GM23338 (cell line): ENCODE measurements at regions not wholly inside any gene's neighbourhood (a gene's known extent, or its start where the extent isn't known, plus 50 kb on each side); places are given as distances from the start of the nearest gene placed in this dataset.

Experiments
- ATAC-seq: fragments of 200-7000 bp; cut with Tn5 transposase; 3 replicates; pipeline ENCODE4 v1.9.1; 2020
- DNase-seq: peaks from one replicate; pipeline ENCODE4 v3.0.0-alpha.2; 2015; ENCODE audit warnings: low spot score
- H2AFZ ChIP-seq: fragments of 200-600 bp; sonication (generic); 2 replicates; pipeline ENCODE4 v1.8.0; 2016; ENCODE audit warnings: antibody characterized with exemption, mild to moderate bottlenecking, moderate library complexity
- H3F3A ChIP-seq: fragments of 200-600 bp; sonication (generic); replicated peaks from 2 replicates; pipeline ENCODE4 v1.8.0; 2017; ENCODE audit warnings: antibody characterized with exemption, mixed run types, low read depth
- H3K27ac ChIP-seq: fragments of 200-600 bp; sonication (generic); 2 replicates; pipeline ENCODE4 v1.6.1; 2016; ENCODE audit warnings: low read depth
- H3K27me3 ChIP-seq: fragments of 200-600 bp; sonication (generic); 2 replicates; pipeline ENCODE4 v1.8.0; 2016; ENCODE audit warnings: mild to moderate bottlenecking, mixed run types, moderate library complexity; ENCODE audit not compliant: insufficient read depth
- H3K36me3 ChIP-seq: fragments of 200-600 bp; sonication (generic); 2 replicates; pipeline ENCODE4 v1.8.0; 2016; ENCODE audit warnings: mild to moderate bottlenecking; ENCODE audit not compliant: insufficient read depth
- H3K4me1 ChIP-seq: fragments of 200-600 bp; sonication (generic); 2 replicates; pipeline ENCODE4 v1.8.0; 2016; ENCODE audit warnings: mild to moderate bottlenecking, moderate library complexity; ENCODE audit not compliant: insufficient read depth
- H3K4me2 ChIP-seq: fragments of 200-600 bp; sonication (generic); 2 replicates; pipeline ENCODE4 v1.7.1; 2017; ENCODE audit warnings: mixed run types
- H3K4me3 ChIP-seq: fragments of 200-600 bp; sonication (generic); 2 replicates; pipeline ENCODE4 v1.6.1; 2016; ENCODE audit warnings: mixed run types
- H3K79me2 ChIP-seq: fragments of 200-600 bp; sonication (generic); replicated peaks from 2 replicates; pipeline ENCODE4 v1.8.0; 2017; ENCODE audit warnings: mild to moderate bottlenecking; ENCODE audit not compliant: insufficient read depth
- H3K9me2 ChIP-seq: fragments of 200-600 bp; sonication (generic); 2 replicates; pipeline ENCODE4 v1.8.0; 2017; ENCODE audit not compliant: insufficient read depth
- H4K20me1 ChIP-seq: fragments of 200-600 bp; sonication (generic); replicated peaks from 2 replicates; pipeline ENCODE4 v1.8.0; 2017; ENCODE audit warnings: mild to moderate bottlenecking; ENCODE audit not compliant: insufficient read depth
- H3K27ac Mint-ChIP-seq: 2 replicates; pipeline ENCODE4 v1.8.0; 2020; ENCODE audit warnings: inconsistent platforms, mild to moderate bottlenecking, moderate library complexity, mixed read lengths
- H3K27me3 Mint-ChIP-seq: 3 replicates; pipeline ENCODE4 v1.8.0; 2022; ENCODE audit warnings: low read depth, mild to moderate bottlenecking, moderate library complexity, mixed read lengths, inconsistent platforms; ENCODE audit not compliant: insufficient read depth, poor library complexity
- H3K36me3 Mint-ChIP-seq: 3 replicates; pipeline ENCODE4 v1.8.0; 2021; ENCODE audit warnings: low read depth, mild to moderate bottlenecking, inconsistent platforms, moderate library complexity, mixed read lengths
- H3K4me1 Mint-ChIP-seq: 3 replicates; pipeline ENCODE4 v1.8.0; 2020; ENCODE audit warnings: mild to moderate bottlenecking, inconsistent platforms, mixed read lengths
- H3K4me3 Mint-ChIP-seq: 3 replicates; pipeline ENCODE4 v1.8.0; 2021; ENCODE audit warnings: moderate library complexity, mild to moderate bottlenecking, inconsistent platforms, mixed read lengths
- H3K9me3 Mint-ChIP-seq: 3 replicates; pipeline ENCODE4 v1.8.0; 2020; ENCODE audit warnings: moderate library complexity, mild to moderate bottlenecking, inconsistent platforms, mixed read lengths
- EZH2 ChIP-seq: fragments of 200-600 bp; sonication (generic); IDR thresholded peaks from one replicate; pipeline ENCODE4 v1.8.0; 2017; ENCODE audit warnings: antibody characterized with exemption, mild to moderate bottlenecking, low read depth; ENCODE audit not compliant: unreplicated experiment
- JUNB ChIP-seq: IDR thresholded peaks from one replicate; pipeline ENCODE4 v1.6.1; 2016; ENCODE audit warnings: antibody characterized with exemption; ENCODE audit not compliant: unreplicated experiment
- NANOG ChIP-seq: IDR thresholded peaks from 2 replicates; pipeline ENCODE4 v1.6.1; 2016; ENCODE audit warnings: antibody characterized with exemption, borderline replicate concordance
- ZNF114 ChIP-seq: fragments of 250-450 bp; sonication (Bioruptor Pico); IDR thresholded peaks from 2 replicates; pipeline ENCODE4 v1.5.0; 2020; ENCODE audit warnings: mild to moderate bottlenecking, moderate library complexity
- ZNF462 ChIP-seq: fragments of 250-450 bp; sonication (Bioruptor Pico); IDR thresholded peaks from 2 replicates; pipeline ENCODE4 v1.5.0; 2020; ENCODE audit warnings: mild to moderate bottlenecking, moderate library complexity

- TF ChIP-seq ZNF462 (CRISPR knock-in tag): no peak
- TF ChIP-seq ZNF114 (CRISPR knock-in tag): no peak
- no peak for TF ChIP-seq NANOG
- TF ChIP-seq EZH2: no peak
Observed at GRCh38 chr16:79662669-79663313, 62.3 kb upstream of the MAF start (continued).

GRCh38 chr16:79662122-79662521 lies 61.6 kb upstream of the MAF start:
- peaks cover 15% of the 10 kb centered on the region; the same call in 1 of the 2 replicates for H3K9me2 ChIP-seq
- H4K20me1 ChIP-seq: no peaks in the 10 kb centered on the region
- H3K27ac ChIP-seq: no peak overlapping the region
- no peaks in the 10 kb centered on the region for H3K4me1 ChIP-seq
- ATAC-seq: no peak
- no peaks in the 10 kb centered on the region for H3K27me3 Mint-ChIP-seq
- no peak overlapping the region for H2AFZ ChIP-seq
- H3K36me3 Mint-ChIP-seq: peaks cover 3% of the 10 kb centered on the region; the same call in 1 of the 3 replicates
- no peak overlapping the region for H3K4me3 Mint-ChIP-seq
- DNase-seq: no peak
- H3F3A ChIP-seq: no peaks in the 10 kb centered on the region
- peaks cover under 1% of the 10 kb centered on the region; the same call in 2 of the 3 replicates for H3K4me1 Mint-ChIP-seq
- peaks cover 12% of the 10 kb centered on the region; the same call in 2 of the 3 replicates for H3K9me3 Mint-ChIP-seq
- H3K36me3 ChIP-seq: no peaks in the 10 kb centered on the region
- no peak overlapping the region for H3K27ac Mint-ChIP-seq
- no peak overlapping the region for H3K4me3 ChIP-seq
- no peak overlapping the region for H3K4me2 ChIP-seq
- H3K27me3 ChIP-seq: no peaks in the 10 kb centered on the region
- no peaks in the 10 kb centered on the region for H3K79me2 ChIP-seq
- TF ChIP-seq JUNB (no peak), NANOG (no peak), ZNF462 (CRISPR knock-in tag) (no peak)
